ENCODE measurements at regions not wholly inside any gene's neighbourhood (a gene's known extent, or its start where the extent isn't known, plus 50 kb on each side); places are given as distances from the start of the nearest gene placed in this dataset.

- no peak for TF ChIP-seq ARID4B (CRISPR knock-in tag; IDR thresholded peaks at IDR 0.05; ENCODE audit: borderline replicate concordance)
- TF ChIP-seq CREB1 (CRISPR knock-in tag; IDR thresholded peaks at IDR 0.05): no peak
- no peak for TF ChIP-seq CTCF (IDR thresholded peaks at IDR 0.05)
- TF ChIP-seq KAT7 (CRISPR knock-in tag; IDR thresholded peaks at IDR 0.05; ENCODE audit: borderline replicate concordance): no peak
These were observed 170.4 kb upstream of the AVPR1A start (continued) for GRCh38 chr12:63321373-63321772.

GRCh38 chr12:63319936-63320633 is 169.1 kb upstream of the AVPR1A start:
- H3K9me3 Mint-ChIP-seq: peaks cover 8% of the 10 kb centered on the region
- ATAC-seq (no peak), DNase-seq (ENCODE audit: low spot score) (no peak)
- no peaks in the 10 kb centered on the region for H3K36me3 Mint-ChIP-seq
- H3K4me3 Mint-ChIP-seq: no peak overlapping the region
- H3K4me1 Mint-ChIP-seq: 0 out of 2 replicates have a peak, but pooled peaks cover 3% of the 10 kb centered on the region
- CTCF ChIA-PET: no interaction called here
- POLR2A ChIA-PET: no interaction called here
- no peak overlapping the region for H3K27ac Mint-ChIP-seq
- no peaks in the 10 kb centered on the region for H3K27me3 Mint-ChIP-seq (ENCODE audit: low read depth)
- TF ChIP-seq OVOL2 (CRISPR knock-in tag; IDR thresholded peaks at IDR 0.05; ENCODE audit: borderline replicate concordance) (no peak), E2F4 (CRISPR knock-in tag; IDR thresholded peaks at IDR 0.05; ENCODE audit: borderline replicate concordance, low read depth) (no peak), ZNF396 (CRISPR knock-in tag; IDR thresholded peaks at IDR 0.05; ENCODE audit: borderline replicate concordance) (no peak), AR (CRISPR knock-in tag; IDR thresholded peaks at IDR 0.05) (no peak), JUN (CRISPR knock-in tag; IDR thresholded peaks at IDR 0.05) (no peak), SMAD4 (CRISPR knock-in tag; IDR thresholded peaks at IDR 0.05) (no peak), CTCF (IDR thresholded peaks at IDR 0.05) (no peak), CREB1 (CRISPR knock-in tag; IDR thresholded peaks at IDR 0.05) (no peak), NR1H2 (CRISPR knock-in tag; IDR thresholded peaks at IDR 0.05) (no peak), NFYB (CRISPR knock-in tag; conservative IDR thresholded peaks at IDR 0.05; ENCODE audit: low read depth) (no peak), HMGXB4 (CRISPR knock-in tag; IDR thresholded peaks at IDR 0.05) (no peak), ZNF532 (CRISPR knock-in tag; IDR thresholded peaks at IDR 0.05; ENCODE audit: borderline replicate concordance) (no peak), ZNF232 (CRISPR knock-in tag; IDR thresholded peaks at IDR 0.05) (no peak), ZNF671 (CRISPR knock-in tag; IDR thresholded peaks at IDR 0.05) (no peak)

Measured in WTC11 (cell line).